ENCODE measurements at regions not wholly inside any gene's neighbourhood (a gene's known extent, or its start where the extent isn't known, plus 50 kb on each side); places are given as distances from the start of the nearest gene placed in this dataset.

DNA sequence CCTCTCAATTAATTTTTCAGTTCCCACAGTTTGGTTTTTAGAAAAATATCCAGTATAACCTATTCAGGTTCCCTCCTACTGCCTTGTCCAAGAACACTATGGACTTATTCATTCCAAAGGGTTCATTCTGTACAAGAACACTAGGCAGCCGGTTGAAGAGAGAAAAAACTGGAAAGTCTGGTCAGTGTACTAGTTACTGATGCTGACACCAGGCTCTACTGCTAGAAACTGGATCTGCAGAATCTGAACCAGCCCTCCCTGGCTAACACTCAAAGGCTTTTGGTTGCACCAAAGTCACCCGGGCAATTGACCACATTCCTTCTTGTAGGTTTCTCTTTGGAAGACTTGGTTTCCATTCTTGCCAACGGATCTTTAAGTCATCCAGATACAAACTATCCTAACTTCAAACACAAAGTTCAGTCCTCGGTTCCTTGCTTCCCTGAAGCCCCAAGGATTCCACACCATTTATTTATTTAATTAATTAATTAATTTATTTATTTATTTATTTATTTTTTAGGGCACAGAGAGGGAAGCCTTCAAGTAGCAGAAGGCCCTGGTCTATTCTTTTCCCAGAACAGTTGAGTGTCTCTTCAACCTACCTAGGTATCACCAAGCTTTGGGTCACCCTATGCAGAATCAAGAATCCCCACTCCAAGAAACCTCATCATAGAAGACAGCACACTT lies 268.1 kb downstream of the ADGB start:
- TF ChIP-seq, protein P1, sequence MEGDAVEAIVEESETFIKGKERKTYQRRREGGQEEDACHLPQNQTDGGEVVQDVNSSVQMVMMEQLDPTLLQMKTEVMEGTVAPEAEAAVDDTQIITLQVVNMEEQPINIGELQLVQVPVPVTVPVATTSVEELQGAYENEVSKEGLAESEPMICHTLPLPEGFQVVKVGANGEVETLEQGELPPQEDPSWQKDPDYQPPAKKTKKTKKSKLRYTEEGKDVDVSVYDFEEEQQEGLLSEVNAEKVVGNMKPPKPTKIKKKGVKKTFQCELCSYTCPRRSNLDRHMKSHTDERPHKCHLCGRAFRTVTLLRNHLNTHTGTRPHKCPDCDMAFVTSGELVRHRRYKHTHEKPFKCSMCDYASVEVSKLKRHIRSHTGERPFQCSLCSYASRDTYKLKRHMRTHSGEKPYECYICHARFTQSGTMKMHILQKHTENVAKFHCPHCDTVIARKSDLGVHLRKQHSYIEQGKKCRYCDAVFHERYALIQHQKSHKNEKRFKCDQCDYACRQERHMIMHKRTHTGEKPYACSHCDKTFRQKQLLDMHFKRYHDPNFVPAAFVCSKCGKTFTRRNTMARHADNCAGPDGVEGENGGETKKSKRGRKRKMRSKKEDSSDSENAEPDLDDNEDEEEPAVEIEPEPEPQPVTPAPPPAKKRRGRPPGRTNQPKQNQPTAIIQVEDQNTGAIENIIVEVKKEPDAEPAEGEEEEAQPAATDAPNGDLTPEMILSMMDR (conservative IDR thresholded peaks at IDR 0.05; ENCODE audit: low read length) = no peak
- TF ChIP-seq EZH2phosphoT487 (IDR thresholded peaks at IDR 0.05; ENCODE audit: borderline replicate concordance, low read depth, low read length) = no peak
